DMS153 treated with DMSO at 0.1 percent for 48 hours (cell line): ENCODE measurements at regions not wholly inside any gene's neighbourhood (a gene's known extent, or its start where the extent isn't known, plus 50 kb on each side); places are given as distances from the start of the nearest gene placed in this dataset.
"Not testable (repeated sequence)": the region's sequence is repeated elsewhere in the genome, so short reads cannot be mapped to it uniquely, and the experiment has no call there.

Source experiments
- DNase-seq: peaks from one replicate; lab custom pipeline; 2025; ENCODE audit not compliant: unreplicated experiment; lab: John Stamatoyannopoulos, UW

GRCh38 chr3:10726787-10727186 is 89.2 kb upstream of the SLC6A11 start:
- DNase-seq, result no peak

- DNase-seq, result no peak
Measured at GRCh38 chr3:10729439-10729838, 86.6 kb upstream of the SLC6A11 start.

- DNase-seq, result no peak
Measured at GRCh38 chr3:10732292-10732691, 83.7 kb upstream of the SLC6A11 start.

GRCh38 chr3:10733297-10733696 is 82.7 kb upstream of the SLC6A11 start:
- no peak for DNase-seq

- DNase-seq, result not testable (repeated sequence)
Measured at GRCh38 chr3:10736444-10736843, 79.6 kb upstream of the SLC6A11 start.

GRCh38 chr3:10737785-10738184 is 78.2 kb upstream of the SLC6A11 start:
- no peak for DNase-seq

- DNase-seq, result peak; percentile 1
Measured at GRCh38 chr3:10738688-10739372, 77.2 kb upstream of the SLC6A11 start.

GRCh38 chr3:10740954-10741353 is 75.1 kb upstream of the SLC6A11 start:
- no peak for DNase-seq

- no peak for DNase-seq
Measured at GRCh38 chr3:10741891-10742671, 73.9 kb upstream of the SLC6A11 start.

GRCh38 chr3:10743366-10744097 is 72.5 kb upstream of the SLC6A11 start:
- no peak for DNase-seq

- DNase-seq, result no peak
Measured at GRCh38 chr3:10744098-10744465, 71.9 kb upstream of the SLC6A11 start.

GRCh38 chr3:10745392-10745791 is 70.6 kb upstream of the SLC6A11 start:
- DNase-seq, result no peak

- DNase-seq, result no peak
Measured at GRCh38 chr3:10746001-10746400, 70.0 kb upstream of the SLC6A11 start.

- DNase-seq, result no peak
Measured at GRCh38 chr3:10746684-10747083, 69.3 kb upstream of the SLC6A11 start.

- DNase-seq, result no peak
Measured at GRCh38 chr3:10747341-10747740, 68.7 kb upstream of the SLC6A11 start.

- no peak for DNase-seq
Measured at GRCh38 chr3:10748040-10748439, 68.0 kb upstream of the SLC6A11 start.

GRCh38 chr3:10753964-10754363 is 62.1 kb upstream of the SLC6A11 start:
- DNase-seq, result no peak

GRCh38 chr3:10756546-10756945 is 59.5 kb upstream of the SLC6A11 start:
- DNase-seq, result no peak

- DNase-seq, result no peak
Measured at GRCh38 chr3:10757021-10757820, 58.8 kb upstream of the SLC6A11 start.

GRCh38 chr3:10757821-10758130 is 58.3 kb upstream of the SLC6A11 start:
- DNase-seq, result no peak

- peak; percentile 25 for DNase-seq
Measured at GRCh38 chr3:10758304-10759037, 57.6 kb upstream of the SLC6A11 start.
